Uterus (tissue), 2 donors: ENCODE measurements at regions not wholly inside any gene's neighbourhood (a gene's known extent, or its start where the extent isn't known, plus 50 kb on each side); places are given as distances from the start of the nearest gene placed in this dataset.

Source experiments
- CTCF ChIP-seq, 4 experiments: fragments of 200-600 bp in 2 of 4; fragments of 450-650 bp in 2 of 4; sonication (generic) in 2 of 4; IDR thresholded peaks; one replicate each; pipeline ENCODE4 v1.5.1; 2016 to 2019; ENCODE audit warnings: antibody characterized with exemption in 4 of 4, mild to moderate bottlenecking in 2 of 4, moderate library complexity in 1 of 4
- POLR2A ChIP-seq, 2 donors: fragments of 450-650 bp; IDR thresholded peaks; one replicate each; pipeline ENCODE4 v1.6.1; 2016; ENCODE audit warnings: antibody characterized with exemption in 2 of 2, mild to moderate bottlenecking in 1 of 2, moderate library complexity in 1 of 2

GRCh38 chr7:68291710-68292109 is 1295.1 kb downstream of the TYW1 start:
- TF ChIP-seq CTCF (IDR thresholded peaks at IDR 0.05) (no peak), POLR2A (IDR thresholded peaks at IDR 0.05) (no peak)
